Skeletal muscle cell (primary cell): ENCODE measurements at regions not wholly inside any gene's neighbourhood (a gene's known extent, or its start where the extent isn't known, plus 50 kb on each side); places are given as distances from the start of the nearest gene placed in this dataset.

Source experiments
- DNase-seq: peaks from one replicate; pipeline ENCODE4 v3.0.0-alpha.2; 2010; ENCODE audit warnings: low read depth
- H3K4me3 ChIP-seq: 2 replicates; pipeline ENCODE4 v1.5.1; 2011; ENCODE audit warnings: low read depth, mild to moderate bottlenecking, control low read depth, low read length, moderate library complexity

DNA sequence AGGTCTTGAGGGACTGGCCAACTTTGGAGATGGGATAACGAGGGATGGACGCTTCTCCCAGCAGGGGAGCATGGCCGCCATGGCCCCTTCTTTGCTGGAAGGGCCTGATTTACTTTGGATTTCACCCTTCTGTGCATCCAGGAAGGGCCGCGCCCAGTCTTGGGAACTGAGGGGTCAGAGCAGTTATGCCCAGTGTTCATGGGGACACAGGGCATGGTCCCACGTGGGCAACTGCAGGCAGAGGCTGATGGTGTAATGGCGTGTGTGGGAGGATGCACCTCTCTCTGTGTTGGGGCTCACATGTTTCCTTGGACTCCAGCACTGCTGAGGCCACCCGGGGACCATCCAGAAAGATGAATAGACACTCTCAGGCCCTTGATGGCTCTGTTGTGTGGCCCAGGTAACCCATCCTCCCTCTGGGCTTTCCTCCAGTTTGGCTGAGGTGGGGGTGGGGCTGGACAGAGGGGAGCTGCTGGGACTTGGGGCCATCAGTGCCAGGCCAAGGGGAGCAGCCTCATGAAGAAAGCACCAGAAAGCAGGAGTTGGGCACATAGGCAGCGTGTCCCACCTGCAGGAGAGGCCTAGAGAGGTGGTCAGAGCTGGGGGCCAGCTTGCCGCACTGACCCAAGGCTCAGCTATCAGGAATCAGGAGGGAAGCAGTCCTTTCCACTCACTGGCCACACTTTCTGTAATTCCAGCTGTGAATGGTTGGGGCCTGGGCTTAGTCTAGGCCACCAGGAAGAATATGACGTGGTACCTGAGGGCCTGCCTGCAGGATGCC lies 1033.9 kb downstream of the TBC1D22A start:
- no peak for DNase-seq
- no peak overlapping the region for H3K4me3 ChIP-seq

GRCh38 chr22:47795477-47796127 lies 1033.2 kb downstream of the TBC1D22A start:
- DNase-seq, result no peak
- H3K4me3 ChIP-seq, result no peak overlapping the region

GRCh38 chr22:47794851-47795250 lies 1032.4 kb downstream of the TBC1D22A start:
- no peak for DNase-seq
- no peak overlapping the region for H3K4me3 ChIP-seq

GRCh38 chr22:47793304-47794101 lies 1031.1 kb downstream of the TBC1D22A start:
- DNase-seq, result no peak
- no peak overlapping the region for H3K4me3 ChIP-seq

GRCh38 chr22:47789171-47789570 lies 1026.7 kb downstream of the TBC1D22A start:
- DNase-seq, result no peak
- H3K4me3 ChIP-seq, result no peak overlapping the region

- DNase-seq, result no peak
- H3K4me3 ChIP-seq, result no peak overlapping the region
These were observed 1026.0 kb downstream of the TBC1D22A start for GRCh38 chr22:47788461-47788860.

GRCh38 chr22:47787501-47788227 lies 1025.2 kb downstream of the TBC1D22A start:
- DNase-seq, result no peak
- no peak overlapping the region for H3K4me3 ChIP-seq

DNA sequence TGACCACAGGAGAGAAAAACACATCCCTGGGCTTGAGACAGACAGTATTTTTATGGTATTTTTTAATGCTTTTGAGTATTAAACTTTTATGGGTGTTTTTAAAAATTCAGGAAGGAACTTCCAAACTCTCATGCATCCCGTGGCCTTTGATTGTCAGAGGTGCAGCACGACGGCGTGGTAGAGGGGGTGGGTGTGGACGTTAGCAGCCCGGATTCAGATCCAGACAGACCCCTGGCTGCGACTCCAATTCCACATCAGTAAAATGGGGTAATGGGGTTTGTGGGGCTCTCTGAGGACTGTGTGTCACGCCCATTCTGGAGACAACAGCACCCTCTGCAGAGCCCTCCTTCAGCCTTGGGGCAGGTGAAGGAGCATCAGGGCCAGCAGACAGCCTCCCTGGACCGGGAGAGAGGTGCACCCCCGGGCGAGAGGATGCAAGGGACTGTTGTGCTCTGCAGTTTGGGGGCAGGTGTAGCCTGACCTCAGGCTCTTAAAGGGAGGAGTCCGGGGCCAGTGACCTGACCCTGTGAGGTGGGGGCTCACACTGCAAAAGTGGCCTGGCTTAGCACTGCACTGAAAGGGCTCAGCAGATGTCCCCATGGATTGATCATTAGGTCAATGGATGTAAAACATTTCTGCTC lies 1024.3 kb downstream of the TBC1D22A start:
- DNase-seq, result no peak
- H3K4me3 ChIP-seq, result no peak overlapping the region

GRCh38 chr22:47784991-47785390 lies 1022.5 kb downstream of the TBC1D22A start:
- DNase-seq, result no peak
- no peak overlapping the region for H3K4me3 ChIP-seq

DNA sequence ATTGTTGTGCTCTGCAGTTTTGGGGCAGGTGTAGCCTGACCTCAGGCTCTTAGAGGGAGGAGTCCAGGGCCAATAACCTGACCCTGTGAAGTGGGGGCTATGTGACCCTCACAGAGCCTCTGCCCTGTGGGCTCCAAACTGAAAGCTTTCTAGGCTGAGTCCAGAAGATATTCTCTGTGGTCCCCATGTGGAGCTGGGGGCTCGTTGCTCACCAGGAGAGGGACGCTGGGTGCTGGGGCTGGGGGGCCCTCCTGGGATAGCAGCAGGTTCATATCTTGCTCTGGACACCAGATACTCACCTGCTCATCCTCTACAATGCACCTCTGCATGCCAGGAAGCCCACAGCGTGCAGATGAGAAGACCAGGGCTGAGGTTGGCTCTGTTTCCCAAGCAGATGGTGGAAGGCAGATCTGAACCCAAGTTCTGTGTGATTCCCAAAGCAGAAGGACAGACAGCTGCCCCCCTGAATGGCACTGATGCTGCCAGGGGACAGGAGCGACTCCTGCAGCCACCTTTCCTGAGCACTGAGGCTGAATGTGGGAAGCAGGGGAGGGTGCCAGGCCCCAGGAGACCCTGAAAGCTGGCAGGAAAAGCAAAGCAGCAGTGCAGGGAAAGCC lies 1022.0 kb downstream of the TBC1D22A start:
- DNase-seq, result no peak
- no peak overlapping the region for H3K4me3 ChIP-seq

DNA sequence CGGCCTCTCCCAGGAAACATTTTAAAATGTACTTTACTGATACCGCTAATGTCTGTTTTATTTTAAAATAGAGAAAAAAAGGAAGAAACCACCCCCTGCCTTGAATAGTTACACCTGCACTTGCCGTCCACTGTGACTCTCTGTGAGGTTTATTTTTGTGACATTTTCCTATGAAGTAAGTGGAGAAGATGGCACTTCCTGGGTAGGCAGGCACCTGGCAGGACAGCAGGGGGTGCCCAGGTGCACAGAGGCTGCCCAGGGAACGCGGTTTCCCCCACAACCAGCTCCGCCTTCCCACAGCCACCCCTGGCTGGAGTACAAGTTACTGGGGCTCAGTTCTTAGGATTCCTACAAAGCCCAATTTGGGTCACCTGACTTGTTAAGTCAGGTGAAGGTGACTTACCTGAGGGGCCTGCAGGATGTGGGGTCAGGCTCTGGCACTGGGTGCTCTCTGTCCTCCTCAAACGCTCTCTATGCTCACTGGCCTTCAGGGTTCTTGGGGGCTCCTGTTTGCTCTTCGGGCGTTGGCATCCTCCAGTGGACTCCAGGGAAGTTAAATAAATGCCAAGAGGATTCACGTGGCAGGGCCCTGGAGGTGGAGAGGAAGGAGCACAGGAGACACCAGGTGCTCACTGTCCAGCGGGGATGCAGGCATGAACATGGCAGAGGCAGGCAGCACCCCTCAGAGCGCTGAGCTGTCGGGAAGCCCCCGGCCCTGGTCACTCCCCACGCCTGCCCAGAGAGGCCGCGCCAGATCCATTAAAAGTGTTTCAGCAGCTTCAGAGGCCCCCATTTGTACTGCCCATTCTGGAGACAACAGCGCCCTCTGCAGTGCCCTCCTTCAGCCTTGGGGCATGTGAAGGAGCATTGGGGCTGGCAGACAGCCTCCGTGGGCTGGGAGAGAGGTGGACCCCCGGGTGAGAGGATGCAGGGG lies 1021.2 kb downstream of the TBC1D22A start:
- H3K4me3 ChIP-seq, result no peak overlapping the region
- no peak for DNase-seq

DNA sequence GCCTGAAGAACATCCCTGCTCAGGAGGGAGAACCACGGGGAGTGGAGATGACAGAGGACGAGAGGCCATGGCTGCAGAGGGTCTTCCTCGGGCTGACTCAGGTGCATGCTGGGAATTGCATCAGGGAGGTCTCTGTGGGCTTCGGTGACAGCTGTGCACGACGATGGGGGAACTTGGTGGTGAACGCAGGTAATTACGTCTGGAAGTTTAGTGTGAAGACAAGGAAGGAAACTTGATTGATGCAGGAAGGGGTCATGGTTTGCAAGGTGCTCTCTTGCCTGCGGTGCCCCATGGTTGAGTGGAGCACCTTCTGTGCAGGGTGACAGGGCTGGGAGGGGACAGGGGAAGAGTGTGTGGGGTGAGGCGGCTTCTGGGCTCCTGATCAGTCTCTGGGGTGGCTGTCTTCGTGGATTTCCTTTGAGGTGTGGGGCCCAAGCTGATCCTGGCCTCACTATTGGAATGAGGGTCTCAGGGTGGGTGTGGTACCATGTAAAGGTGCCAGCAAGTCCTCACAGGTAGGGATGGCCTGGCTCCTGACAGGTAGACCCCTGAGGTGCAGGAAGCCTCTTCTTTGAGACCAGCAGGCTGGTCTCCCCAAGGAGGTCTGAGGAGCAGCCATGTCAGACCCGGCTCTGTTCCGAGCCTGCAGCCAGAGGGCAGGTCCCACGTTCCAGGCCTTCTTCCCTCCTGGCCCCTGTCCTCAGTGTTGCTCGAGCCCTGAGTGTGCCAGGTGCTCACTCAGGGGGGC lies 1020.1 kb downstream of the TBC1D22A start:
- H3K4me3 ChIP-seq, result no peak overlapping the region
- no peak for DNase-seq

DNA sequence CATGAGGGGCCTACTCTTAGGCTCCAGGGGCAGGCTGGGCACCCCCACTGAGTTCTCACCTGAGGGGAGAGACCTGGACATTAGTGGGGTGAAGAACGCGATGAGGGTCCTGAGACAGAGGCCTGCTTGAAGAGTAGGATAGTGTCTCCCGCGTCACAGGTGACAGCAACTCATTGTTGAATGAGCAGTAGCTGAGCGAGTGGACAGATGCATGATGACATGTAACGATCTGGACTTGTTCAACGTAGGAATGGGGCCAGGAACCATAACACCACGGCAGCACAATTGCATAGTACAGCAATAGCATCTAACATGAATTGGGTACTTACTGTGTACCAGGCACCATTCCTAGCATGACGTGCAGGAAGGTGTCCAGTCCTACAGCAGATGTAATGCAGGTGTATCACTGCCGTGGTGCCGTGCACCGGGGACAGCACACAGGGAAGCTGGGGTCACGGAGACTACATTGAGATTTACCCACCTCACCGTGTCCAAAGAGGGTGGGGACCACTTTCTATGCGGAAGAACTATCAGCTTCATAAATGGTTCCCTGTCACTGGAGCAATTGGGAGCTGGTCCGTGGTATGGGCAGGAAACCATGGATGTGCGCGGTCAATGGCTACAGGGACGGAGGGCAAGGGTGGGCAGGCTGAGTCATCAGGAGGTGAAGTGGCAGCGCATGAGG lies 1019.1 kb downstream of the TBC1D22A start:
- DNase-seq, result no peak
- H3K4me3 ChIP-seq, result no peak overlapping the region

DNA sequence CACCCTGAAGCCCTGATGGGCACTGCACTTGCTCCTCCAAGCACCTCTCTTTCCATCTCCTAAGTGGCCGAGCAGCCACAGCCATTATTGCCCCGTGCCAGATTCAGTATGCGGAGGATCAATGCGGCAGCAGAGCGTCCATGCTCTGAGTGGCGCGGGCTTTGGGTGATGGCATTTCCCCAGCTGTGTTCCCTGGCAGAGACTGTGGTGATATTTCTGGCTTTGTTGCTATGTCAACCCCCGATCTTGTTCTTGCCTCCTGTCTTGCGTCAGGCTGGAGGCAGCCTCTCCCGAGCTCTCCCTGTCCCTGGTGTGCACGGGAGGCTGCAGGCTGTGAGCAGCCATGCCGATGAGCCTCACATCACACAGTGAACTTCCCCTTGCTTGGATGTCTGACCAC lies 1018.6 kb downstream of the TBC1D22A start:
- DNase-seq, result no peak
- no peak overlapping the region for H3K4me3 ChIP-seq

- no peak for DNase-seq
- no peak overlapping the region for H3K4me3 ChIP-seq
These were observed 1017.9 kb downstream of the TBC1D22A start for GRCh38 chr22:47780281-47780875.

DNA sequence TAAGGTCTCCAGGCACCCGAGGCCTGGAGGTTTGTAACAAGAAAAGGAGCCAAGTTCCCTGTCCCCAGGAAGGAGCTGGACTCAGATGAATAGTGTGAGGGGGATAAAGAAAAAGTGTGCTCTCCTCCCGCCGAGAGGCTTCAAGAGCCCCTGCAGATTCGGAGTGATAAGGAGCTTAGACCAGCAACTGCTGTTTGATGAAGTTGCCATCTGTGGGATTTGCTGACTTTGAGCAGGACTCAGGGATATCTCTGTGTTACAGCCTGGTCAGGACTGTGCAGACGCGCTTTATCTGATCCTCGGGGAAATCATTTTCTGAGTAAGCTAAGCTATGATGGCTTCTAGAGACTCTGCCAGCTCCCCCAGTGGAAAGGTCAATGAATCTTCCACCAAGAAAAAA lies 1017.0 kb downstream of the TBC1D22A start:
- no peak overlapping the region for H3K4me3 ChIP-seq
- DNase-seq, result no peak
